H1 (cell line): ENCODE measurements at regions not wholly inside any gene's neighbourhood (a gene's known extent, or its start where the extent isn't known, plus 50 kb on each side); places are given as distances from the start of the nearest gene placed in this dataset.

ENCODE experiments used
- BACH1 ChIP-seq: IDR thresholded peaks from 2 replicates; pipeline ENCODE4 v1.6.1; 2012; ENCODE audit warnings: low read length, improper control_type of control experiment
- BRCA1 ChIP-seq: IDR thresholded peaks from 2 replicates; pipeline ENCODE4 v1.6.1; 2012; ENCODE audit warnings: low read depth, low read length, improper control_type of control experiment
- CHD7 ChIP-seq: fragments of 300-600 bp; sonication (generic); IDR thresholded peaks from 2 replicates; pipeline ENCODE4 v1.7.1; 2012; ENCODE audit warnings: low read length, moderate library complexity, mild to moderate bottlenecking, inconsistent platforms; ENCODE audit not compliant: insufficient replicate concordance
- FOSL1 ChIP-seq: IDR thresholded peaks from 2 replicates; pipeline ENCODE4 v1.6.1; 2011; ENCODE audit warnings: mild to moderate bottlenecking, low read depth, low read length, moderate library complexity; ENCODE audit not compliant: insufficient read depth
- JUN ChIP-seq: IDR thresholded peaks from 2 replicates; pipeline ENCODE4 v1.6.1; 2011; ENCODE audit warnings: low read depth, mild to moderate bottlenecking, improper control_type of control experiment, low read length
- JUND ChIP-seq: IDR thresholded peaks from 2 replicates; pipeline ENCODE4 v1.6.1; 2011; ENCODE audit warnings: mild to moderate bottlenecking, improper control_type of control experiment, low read length
- KDM5A ChIP-seq: fragments of 200-600 bp; IDR thresholded peaks from 2 replicates; pipeline ENCODE4 v1.7.1; 2012; ENCODE audit warnings: mild to moderate bottlenecking, low read length, inconsistent platforms, mixed read lengths
- RAD21 ChIP-seq, 2 experiments: IDR thresholded peaks in 1 of 2; conservative IDR thresholded peaks in 1 of 2; 2 replicates each; pipeline ENCODE4 v1.6.1; 2011; ENCODE audit warnings: low read depth in 2 of 2, low read length in 2 of 2, improper control_type of control experiment in 1 of 2, inconsistent platforms in 1 of 2, mild to moderate bottlenecking in 1 of 2, moderate library complexity in 1 of 2
- RFX5 ChIP-seq: IDR thresholded peaks from 2 replicates; pipeline ENCODE4 v1.6.1; 2011; ENCODE audit warnings: low read depth, low read length, improper control_type of control experiment, borderline replicate concordance
- RNF2 ChIP-seq: fragments of 200-900, 300-1000 bp; sonication (generic); IDR thresholded peaks from 2 replicates; pipeline ENCODE4 v1.7.1; 2016; ENCODE audit warnings: borderline replicate concordance, low read depth, mild to moderate bottlenecking, antibody characterized with exemption, low read length; ENCODE audit not compliant: poor library complexity, severe bottlenecking; ENCODE audit errors: missing control alignments
- SIX5 ChIP-seq: IDR thresholded peaks from 2 replicates; pipeline ENCODE4 v1.6.1; 2011; ENCODE audit warnings: mild to moderate bottlenecking, low read depth, low read length
- TCF12 ChIP-seq: IDR thresholded peaks from 2 replicates; pipeline ENCODE4 v1.6.1; 2011; ENCODE audit warnings: low read depth, mild to moderate bottlenecking, low read length

DNA sequence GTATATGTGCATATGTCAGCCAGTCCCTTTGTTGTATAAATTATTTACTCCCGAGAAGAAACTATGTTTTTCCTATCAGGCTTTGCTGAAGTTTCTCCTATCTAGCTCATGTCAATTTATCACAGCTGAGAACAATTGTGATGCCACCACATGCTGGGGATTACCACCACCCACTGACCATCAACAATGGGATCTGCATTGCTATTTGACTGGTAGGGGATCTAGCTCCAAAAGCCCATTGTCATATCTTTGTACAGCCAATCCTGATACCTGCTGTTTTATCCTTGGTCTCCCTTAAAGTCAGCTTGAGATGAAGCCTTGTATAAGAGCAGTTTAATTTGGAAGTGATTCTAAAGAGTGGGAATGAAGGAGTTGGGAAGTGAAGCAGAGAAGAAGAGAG lies 53.9 kb upstream of the KCNN2 start (continued):
- TF ChIP-seq SIX5 (no peak), BACH1 (no peak), CHD7 (peak; percentile 96), RNF2 (no peak), KDM5A (no peak), RFX5 (no peak), JUN (no peak), BRCA1 (no peak), TCF12 (0 out of 2 replicates have a peak, but pooled peaks have one; percentile 25), RAD21 (IDR thresholded peaks at IDR 0.05 in 1 of 2, conservative IDR thresholded peaks at IDR 0.05 in 1 of 2; ENCODE audit: low read depth in 2 of 2, low read length in 2 of 2) (no peak), FOSL1 (no peak), JUND (no peak)
